NT2/D1 (cell line): ENCODE measurements at regions not wholly inside any gene's neighbourhood (a gene's known extent, or its start where the extent isn't known, plus 50 kb on each side); places are given as distances from the start of the nearest gene placed in this dataset.

Experiments used
- DNase-seq: peaks from one replicate; pipeline ENCODE4 v3.0.0-alpha.2; 2011; ENCODE audit warnings: low read depth, low spot score
- H3K27me3 ChIP-seq: 2 replicates; pipeline ENCODE4 v1.6.0; 2011; ENCODE audit warnings: mild to moderate bottlenecking; ENCODE audit not compliant: insufficient read length, insufficient read depth
- H3K36me3 ChIP-seq: 2 replicates; pipeline ENCODE4 v1.6.1; 2011; ENCODE audit warnings: mild to moderate bottlenecking, low read length, mixed read lengths; ENCODE audit not compliant: insufficient read depth, insufficient read length
- H3K4me1 ChIP-seq: 2 replicates; pipeline ENCODE4 v1.5.1; 2011; ENCODE audit not compliant: insufficient read depth, insufficient read length
- H3K4me3 ChIP-seq: 2 replicates; pipeline ENCODE4 v1.5.1; 2011; ENCODE audit warnings: low read depth; ENCODE audit not compliant: insufficient read length
- H3K9ac ChIP-seq: 2 replicates; pipeline ENCODE4 v1.6.0; 2011; ENCODE audit warnings: low read depth; ENCODE audit not compliant: insufficient read length
- H3K9me3 ChIP-seq: 2 replicates; pipeline ENCODE4 v1.5.1; 2011; ENCODE audit warnings: mild to moderate bottlenecking, low read length; ENCODE audit not compliant: insufficient read depth
- SUZ12 ChIP-seq: IDR thresholded peaks from 2 replicates; pipeline ENCODE4 v1.6.1; 2011; ENCODE audit not compliant: insufficient read length, insufficient read depth; ENCODE audit errors: extremely low read depth
- YY1 ChIP-seq: IDR thresholded peaks from 2 replicates; pipeline ENCODE4 v1.6.1; 2011; ENCODE audit not compliant: insufficient read length, insufficient read depth
- ZNF274 ChIP-seq: IDR thresholded peaks from 2 replicates; pipeline ENCODE4 v1.6.1; 2011; ENCODE audit warnings: mild to moderate bottlenecking, low read depth, low read length

- Histone ChIP-seq H3K9ac (no peak overlapping the region), H3K4me3 (no peak overlapping the region), H3K4me1 (no peaks in the 10 kb centered on the region), H3K36me3 (no peaks in the 10 kb centered on the region), H3K27me3 (no peaks in the 10 kb centered on the region), H3K9me3 (no peaks in the 10 kb centered on the region)
- TF ChIP-seq SUZ12: no peak
- no peak for TF ChIP-seq YY1
- no peak for TF ChIP-seq ZNF274
- no peak for DNase-seq
Observed at GRCh38 chr3:67745296-67745695, 90.9 kb upstream of the SUCLG2 start.

GRCh38 chr3:67744699-67745098 is 90.3 kb upstream of the SUCLG2 start:
- H3K9ac ChIP-seq: no peak overlapping the region
- no peak for TF ChIP-seq SUZ12
- no peak for TF ChIP-seq YY1
- TF ChIP-seq ZNF274: no peak
- no peaks in the 10 kb centered on the region for H3K9me3 ChIP-seq
- H3K4me1 ChIP-seq: no peaks in the 10 kb centered on the region
- H3K36me3 ChIP-seq: no peaks in the 10 kb centered on the region
- H3K4me3 ChIP-seq: no peak overlapping the region
- no peak for DNase-seq
- H3K27me3 ChIP-seq: no peaks in the 10 kb centered on the region

DNA sequence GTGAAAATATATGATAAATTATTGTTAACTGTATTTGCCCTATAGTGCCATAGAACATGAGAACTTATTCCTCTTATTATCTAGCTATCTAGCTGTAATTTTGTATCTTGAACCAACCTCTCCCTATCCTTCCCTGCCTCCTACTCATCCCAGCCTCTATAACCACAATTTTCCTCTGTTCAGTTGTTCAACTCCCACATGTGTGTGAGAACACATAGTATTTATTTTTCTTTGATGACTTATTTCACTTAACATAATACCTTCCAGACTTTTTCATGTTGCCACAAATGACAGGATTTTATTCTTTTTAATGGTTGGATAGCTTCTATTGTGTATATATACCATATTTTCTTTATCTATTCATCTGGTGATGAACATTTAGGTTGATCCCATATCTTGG is 85.4 kb upstream of the SUCLG2 start:
- TF ChIP-seq SUZ12 (no peak), YY1 (no peak), ZNF274 (no peak)
- Histone ChIP-seq H3K9ac (no peak overlapping the region), H3K36me3 (no peaks in the 10 kb centered on the region), H3K4me1 (no peaks in the 10 kb centered on the region), H3K9me3 (no peaks in the 10 kb centered on the region), H3K4me3 (no peak overlapping the region), H3K27me3 (no peaks in the 10 kb centered on the region)
- no peak for DNase-seq

DNA sequence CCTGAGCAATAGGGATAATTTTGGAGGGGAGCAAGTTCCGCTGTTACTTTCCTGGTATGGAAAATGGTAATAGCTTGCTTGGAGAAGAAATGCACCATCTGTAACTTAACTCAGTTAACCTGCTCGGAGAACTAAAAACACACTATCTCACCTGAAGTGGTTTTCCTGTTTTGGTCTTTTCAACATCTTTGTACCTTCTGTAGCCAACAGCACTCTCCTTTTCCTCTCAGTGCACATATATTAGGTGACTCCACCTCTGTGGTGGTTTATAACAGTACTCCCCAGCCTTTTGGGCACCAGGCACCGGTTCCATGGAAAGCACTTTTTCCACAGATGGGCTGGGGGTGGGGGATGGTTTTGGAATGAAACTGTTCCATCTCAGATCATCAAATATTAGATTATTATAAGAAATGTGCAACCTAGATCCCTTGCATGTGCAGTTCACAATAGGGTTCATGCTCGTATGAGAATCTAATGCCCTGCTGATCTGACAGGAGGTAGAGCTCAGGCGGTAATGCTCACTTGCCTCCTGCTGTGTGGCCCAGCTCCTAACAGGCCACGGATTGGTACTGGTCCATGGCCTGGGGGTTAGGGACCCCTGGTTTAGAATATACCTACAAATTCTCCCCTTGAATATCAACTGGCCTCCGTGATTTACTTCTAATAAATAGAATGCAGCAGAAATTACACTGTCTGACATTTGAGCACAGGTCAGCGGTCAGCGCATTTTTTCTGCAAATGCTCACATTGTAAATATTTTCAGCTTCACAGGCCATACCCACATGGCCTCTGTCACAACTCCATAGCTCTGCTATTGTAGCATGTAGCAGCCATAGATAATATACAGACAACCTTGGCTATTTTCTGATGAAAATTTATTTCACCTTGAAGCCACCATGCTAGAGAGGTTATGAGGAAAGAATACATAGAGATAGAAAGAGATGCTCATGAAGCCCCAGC is 83.8 kb upstream of the SUCLG2 start:
- H3K27me3 ChIP-seq: no peaks in the 10 kb centered on the region
- no peak for TF ChIP-seq ZNF274
- TF ChIP-seq YY1: no peak

DNA sequence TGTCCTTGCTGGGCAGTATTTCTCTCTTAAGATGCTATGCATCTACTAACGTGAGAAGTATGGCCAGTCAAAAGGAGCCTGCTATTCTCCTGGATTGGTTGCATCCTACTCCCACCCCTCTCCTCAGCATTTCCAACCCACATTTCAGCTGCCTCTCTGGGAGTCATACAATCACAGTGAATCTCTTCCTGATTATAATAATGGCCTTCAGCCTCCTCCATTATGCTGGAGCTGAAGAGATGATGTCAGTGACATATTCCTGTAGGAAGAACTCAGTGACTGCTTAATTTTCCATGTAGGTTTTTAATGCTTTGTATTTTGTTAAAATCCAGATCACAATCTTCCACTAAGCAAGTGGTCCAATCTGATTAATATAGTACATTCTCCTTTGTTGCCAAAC is 82.7 kb upstream of the SUCLG2 start:
- Histone ChIP-seq H3K27me3 (no peaks in the 10 kb centered on the region), H3K9ac (no peak overlapping the region), H3K4me3 (no peak overlapping the region), H3K36me3 (no peaks in the 10 kb centered on the region), H3K9me3 (no peaks in the 10 kb centered on the region), H3K4me1 (no peaks in the 10 kb centered on the region)
- DNase-seq: no peak
- TF ChIP-seq YY1 (no peak), ZNF274 (no peak), SUZ12 (no peak)

More for the DNA sequence above, 83.8 kb upstream of the SUCLG2 start:
- no peaks in the 10 kb centered on the region for H3K4me1 ChIP-seq
- H3K4me3 ChIP-seq: no peak overlapping the region
- H3K36me3 ChIP-seq: no peaks in the 10 kb centered on the region
- no peaks in the 10 kb centered on the region for H3K9me3 ChIP-seq
- no peak for DNase-seq
- H3K9ac ChIP-seq: no peak overlapping the region

- Histone ChIP-seq H3K27me3 (no peaks in the 10 kb centered on the region), H3K4me3 (no peak overlapping the region), H3K4me1 (no peaks in the 10 kb centered on the region), H3K36me3 (no peaks in the 10 kb centered on the region), H3K9me3 (no peaks in the 10 kb centered on the region), H3K9ac (no peak overlapping the region)
- no peak for TF ChIP-seq YY1
- no peak for TF ChIP-seq ZNF274
- no peak for TF ChIP-seq SUZ12
- no peak for DNase-seq
Observed at GRCh38 chr3:67733269-67733950, 79.0 kb upstream of the SUCLG2 start.

DNA sequence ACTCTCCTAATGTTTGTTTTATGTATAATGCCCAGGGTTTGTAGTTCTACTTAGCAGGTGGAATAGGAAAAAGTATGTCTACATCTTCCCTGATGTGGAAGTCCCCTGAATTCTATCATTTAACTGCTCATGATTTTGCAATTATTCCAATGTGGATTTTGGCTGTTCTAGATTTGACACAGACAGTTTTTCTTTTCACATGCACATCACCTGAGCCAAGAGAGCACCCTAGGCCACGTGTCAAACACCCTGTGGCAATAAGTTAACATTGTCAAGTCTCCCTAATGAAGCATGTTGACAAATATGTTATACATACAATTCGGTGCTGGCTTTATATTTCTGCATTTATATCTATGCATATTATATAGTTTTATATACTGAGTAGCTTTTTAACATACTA is 70.0 kb upstream of the SUCLG2 start:
- Histone ChIP-seq H3K9ac (no peak overlapping the region), H3K4me1 (no peaks in the 10 kb centered on the region), H3K4me3 (no peak overlapping the region), H3K9me3 (no peaks in the 10 kb centered on the region; the same call in 1 of the 2 replicates), H3K36me3 (no peaks in the 10 kb centered on the region), H3K27me3 (no peaks in the 10 kb centered on the region)
- no peak for DNase-seq
- TF ChIP-seq YY1 (no peak), SUZ12 (no peak), ZNF274 (no peak)
